Right kidney (tissue), 1 donor: ENCODE measurements at regions not wholly inside any gene's neighbourhood (a gene's known extent, or its start where the extent isn't known, plus 50 kb on each side); places are given as distances from the start of the nearest gene placed in this dataset.
A peak's percentile ranks its signal among the peaks of the same experiment; 100 is the strongest.
"Not testable (repeated sequence)": the region's sequence is repeated elsewhere in the genome, so short reads cannot be mapped to it uniquely, and the experiment has no call there.

Experiments used
- DNase-seq: peaks from one replicate; pipeline ENCODE4 v3.0.0-alpha.2; 2016

- DNase-seq: no peak
Measured at GRCh38 chr14:97806891-97807290, 1009.7 kb downstream of the VRK1 start.

DNA sequence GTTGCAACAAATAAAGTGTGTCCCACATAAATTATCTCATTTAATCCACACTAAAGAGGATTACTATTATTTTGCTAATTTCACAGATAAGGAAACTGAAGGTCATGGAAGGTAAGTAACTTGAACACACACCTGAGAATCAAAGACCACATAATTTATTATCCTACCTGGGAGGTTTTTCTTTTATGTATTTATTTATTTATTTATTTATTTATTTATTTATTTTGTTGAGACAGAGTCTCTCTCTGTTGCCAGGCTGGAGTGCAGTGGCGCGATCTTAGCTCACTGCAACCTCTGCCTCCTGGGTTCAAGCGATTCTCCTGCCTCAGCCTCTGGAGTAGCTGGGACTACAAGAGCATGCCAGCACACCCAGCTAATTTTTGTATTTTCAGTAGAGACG is 1011.4 kb downstream of the VRK1 start:
- DNase-seq: not testable (repeated sequence)

- no peak for DNase-seq
Measured at GRCh38 chr14:97813556-97813955, 1016.4 kb downstream of the VRK1 start.

- DNase-seq: no peak
Measured at GRCh38 chr14:97820781-97821180, 1023.6 kb downstream of the VRK1 start.

DNA sequence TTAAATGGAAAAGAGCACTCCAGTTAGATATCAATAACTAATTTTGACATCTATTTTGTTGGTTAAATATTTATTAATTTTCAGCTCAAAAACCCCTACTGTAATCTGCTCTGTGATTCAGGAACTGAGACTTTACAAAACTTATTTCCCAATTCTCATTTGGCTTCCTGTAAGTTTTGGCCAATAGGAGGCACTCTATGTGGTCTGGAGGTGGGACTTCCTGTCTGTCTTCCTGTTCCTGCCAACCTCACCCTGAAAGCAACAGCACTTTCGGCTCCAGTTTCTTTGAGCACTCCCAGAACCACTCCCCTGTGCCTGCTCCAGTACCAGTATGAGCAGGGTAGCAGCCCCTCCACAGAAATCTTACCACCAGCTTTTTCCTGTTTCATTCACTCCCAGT is 1027.0 kb downstream of the VRK1 start:
- DNase-seq: no peak

- DNase-seq: no peak
Measured at GRCh38 chr14:97827746-97828145, 1030.6 kb downstream of the VRK1 start.

GRCh38 chr14:97832776-97833175 is 1035.6 kb downstream of the VRK1 start:
- DNase-seq: no peak

GRCh38 chr14:97838986-97839385 is 1041.8 kb downstream of the VRK1 start:
- DNase-seq: no peak

- DNase-seq: no peak
Measured at GRCh38 chr14:97840159-97840558, 1043.0 kb downstream of the VRK1 start.

DNA sequence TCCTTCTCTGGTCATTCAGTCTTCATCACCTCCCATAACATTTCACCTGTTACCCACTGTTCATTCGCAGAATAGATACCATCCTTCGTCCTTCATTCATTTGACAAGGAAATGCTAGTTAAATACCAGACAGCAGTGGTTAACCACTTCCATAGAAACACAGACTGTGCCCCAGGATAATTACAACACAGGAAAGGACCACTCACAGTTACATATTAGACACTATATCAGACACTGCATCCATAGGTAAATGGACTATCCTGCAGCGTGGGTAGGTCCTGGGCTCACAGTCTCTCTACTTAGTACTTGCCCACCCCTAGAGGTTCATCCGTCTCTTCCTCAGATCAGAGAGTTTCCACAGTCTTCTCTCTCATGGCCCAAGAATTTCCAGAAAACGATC is 1044.6 kb downstream of the VRK1 start:
- no peak for DNase-seq

DNA sequence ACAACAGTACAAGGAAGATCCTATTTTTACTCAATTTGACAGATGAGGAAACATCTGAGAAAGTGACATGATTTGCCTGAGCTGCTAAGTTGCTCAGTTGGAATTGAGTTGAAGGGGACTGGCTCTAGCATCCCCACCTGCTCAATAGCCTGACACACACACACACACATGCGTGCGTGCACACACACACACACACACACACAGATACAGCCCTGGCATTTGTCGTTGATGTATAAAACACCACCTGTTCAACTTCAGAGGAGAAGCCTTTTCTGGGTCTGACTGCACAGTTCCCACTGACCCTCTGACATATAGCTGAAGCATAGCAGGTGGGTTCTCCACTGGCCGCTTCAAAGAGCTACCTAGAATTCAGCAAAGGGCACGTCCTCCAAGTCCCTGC is 1045.9 kb downstream of the VRK1 start:
- DNase-seq: no peak

GRCh38 chr14:97844042-97844441 is 1046.9 kb downstream of the VRK1 start:
- no peak for DNase-seq

DNA sequence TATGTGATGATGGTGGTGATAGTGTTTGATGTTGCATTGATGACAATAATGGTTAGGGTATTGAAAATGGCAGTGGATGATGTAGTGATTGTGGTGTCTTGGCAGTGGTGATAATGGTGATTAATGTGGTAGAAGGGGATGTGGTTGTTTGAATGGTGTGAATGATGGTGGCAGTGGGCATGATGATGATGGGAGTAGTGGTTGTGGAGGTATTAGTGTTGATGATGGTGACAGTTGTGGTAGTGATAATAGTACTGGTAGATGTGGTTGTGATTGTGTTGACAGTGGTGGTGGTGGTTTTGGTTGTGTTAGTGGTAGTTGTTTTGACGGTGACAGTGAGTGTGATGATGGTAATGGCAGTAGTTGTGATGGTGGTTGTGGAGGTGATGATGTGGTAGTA is 1049.0 kb downstream of the VRK1 start:
- no peak for DNase-seq

GRCh38 chr14:97848317-97848980 is 1051.3 kb downstream of the VRK1 start:
- DNase-seq: peak; percentile 27

- DNase-seq: no peak
Measured at GRCh38 chr14:97850466-97850865, 1053.3 kb downstream of the VRK1 start.

- DNase-seq: no peak
Measured at GRCh38 chr14:97850886-97851285, 1053.7 kb downstream of the VRK1 start.

GRCh38 chr14:97851428-97851995 is 1054.3 kb downstream of the VRK1 start:
- no peak for DNase-seq

- no peak for DNase-seq
Measured at GRCh38 chr14:97854918-97855317, 1057.7 kb downstream of the VRK1 start.

- DNase-seq: no peak
Measured at GRCh38 chr14:97866195-97866594, 1069.0 kb downstream of the VRK1 start.

- no peak for DNase-seq
Measured at GRCh38 chr14:97866664-97867063, 1069.5 kb downstream of the VRK1 start.

- no peak for DNase-seq
Measured at GRCh38 chr14:97873291-97873690, 1076.1 kb downstream of the VRK1 start.

DNA sequence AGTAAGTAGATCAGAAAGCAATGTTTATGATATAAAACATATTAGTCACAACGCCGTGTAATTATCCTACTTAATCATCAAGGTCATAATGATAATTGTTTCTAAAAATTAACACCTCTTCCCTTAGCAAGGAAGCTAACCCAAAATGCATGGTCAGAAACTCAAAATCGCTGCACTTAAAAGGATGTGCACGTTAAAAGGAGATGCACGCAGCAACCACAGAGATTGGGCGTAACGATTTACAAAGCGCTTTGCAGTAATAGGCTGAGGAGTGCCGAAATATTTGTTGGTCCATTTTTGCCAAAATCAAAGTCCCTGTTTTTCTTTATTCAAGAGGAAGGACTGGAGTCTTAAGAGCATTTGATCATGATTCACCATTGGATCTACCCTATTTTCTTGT is 1077.2 kb downstream of the VRK1 start:
- DNase-seq: no peak

DNA sequence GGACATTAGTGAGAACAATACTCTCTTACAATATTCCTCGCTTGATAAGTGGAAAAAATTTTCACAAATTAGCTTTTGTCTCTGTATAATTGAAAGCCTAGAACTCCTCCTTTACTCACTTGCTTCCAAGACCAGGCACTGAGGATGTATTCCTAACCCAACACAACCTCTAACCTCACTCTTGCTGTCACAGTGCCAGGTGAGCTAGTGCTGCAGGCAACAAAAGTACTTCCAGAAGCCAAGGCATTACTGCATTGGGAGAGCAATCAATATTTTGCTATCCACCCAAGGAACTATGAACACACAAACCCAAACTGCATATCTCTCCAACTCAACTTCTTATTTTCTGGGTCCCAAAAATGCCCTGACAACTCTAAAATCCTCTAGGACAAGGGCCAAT is 1081.0 kb downstream of the VRK1 start:
- no peak for DNase-seq

DNA sequence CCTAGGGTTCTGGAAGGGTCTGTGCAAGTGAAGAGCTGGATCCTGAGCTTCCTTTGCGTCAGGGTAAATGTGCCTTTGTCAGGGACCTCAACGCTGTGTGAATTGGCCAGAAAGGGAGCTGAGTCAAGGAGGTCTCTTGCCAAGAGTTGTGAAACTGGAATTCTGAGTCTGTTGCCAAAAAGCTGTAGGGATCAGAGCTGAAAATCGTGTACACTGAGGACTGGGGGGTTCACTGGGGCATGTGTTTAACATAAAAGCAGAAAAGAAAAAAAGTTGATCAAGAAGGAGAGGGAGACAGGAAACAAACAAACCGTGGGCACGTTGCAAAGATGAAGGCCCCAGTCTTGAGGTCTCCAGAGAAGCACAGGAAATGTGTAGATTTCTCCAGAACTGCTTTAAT is 1081.5 kb downstream of the VRK1 start:
- DNase-seq: no peak

DNA sequence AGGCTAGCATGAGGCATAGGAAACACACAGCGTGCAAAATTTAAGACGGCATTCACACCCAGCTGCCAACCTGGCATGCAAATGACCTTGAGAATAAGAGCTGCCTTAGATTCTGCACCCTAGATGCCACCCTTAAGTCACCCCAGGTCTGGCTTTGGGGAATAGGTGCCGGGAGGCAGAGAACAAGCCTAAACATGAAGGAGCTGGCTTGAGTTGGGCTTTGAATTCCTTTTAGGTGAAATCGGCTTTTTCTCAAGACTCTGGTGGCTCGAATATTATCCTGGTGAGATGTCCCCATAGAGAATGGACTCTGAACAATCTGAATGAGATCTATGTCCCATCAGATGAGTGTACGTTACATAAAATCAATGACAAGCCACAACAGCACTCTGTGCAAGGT is 1090.5 kb downstream of the VRK1 start:
- DNase-seq: no peak
